Mammary epithelial cell (primary cell): ENCODE measurements at regions not wholly inside any gene's neighbourhood (a gene's known extent, or its start where the extent isn't known, plus 50 kb on each side); places are given as distances from the start of the nearest gene placed in this dataset.

Source experiments
- EZH2 ChIP-seq: IDR thresholded peaks from 2 replicates; pipeline ENCODE4 v1.6.1; 2012; ENCODE audit warnings: low read length, inconsistent platforms, borderline replicate concordance
- TF ChIP-seq, protein P1 (sequence below), 2 donors: IDR thresholded peaks in 1 of 2; conservative IDR thresholded peaks in 1 of 2; 2 replicates each; pipeline ENCODE4 v1.5.1; 2011 to 2012; ENCODE audit warnings: inconsistent platforms in 2 of 2, low read length in 2 of 2, mild to moderate bottlenecking in 2 of 2, control low read depth in 1 of 2, low read depth in 1 of 2; ENCODE audit not compliant: insufficient read depth in 1 of 2; ENCODE audit errors: extremely low read depth in 1 of 2

DNA sequence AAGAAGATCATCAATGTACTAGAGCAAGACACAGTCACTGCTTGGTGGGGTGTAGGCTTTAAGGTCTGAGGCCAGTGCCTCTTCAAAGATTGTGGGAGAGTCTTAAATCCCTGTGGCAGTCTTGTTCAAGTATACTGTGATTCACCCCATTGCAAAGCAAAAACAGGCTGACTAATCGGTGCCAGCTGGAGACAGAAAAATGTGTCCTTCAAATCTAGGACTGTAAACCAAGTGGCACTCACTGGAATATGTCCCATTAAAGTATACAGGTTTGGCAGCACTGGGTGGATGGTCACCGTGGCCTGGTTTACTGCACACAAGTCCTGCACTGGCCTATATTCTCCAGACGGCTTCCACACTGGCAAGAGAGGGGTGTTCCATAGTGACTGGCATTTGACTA, 1315.3 kb downstream of the TMEM121 start:
- TF ChIP-seq, protein P1, sequence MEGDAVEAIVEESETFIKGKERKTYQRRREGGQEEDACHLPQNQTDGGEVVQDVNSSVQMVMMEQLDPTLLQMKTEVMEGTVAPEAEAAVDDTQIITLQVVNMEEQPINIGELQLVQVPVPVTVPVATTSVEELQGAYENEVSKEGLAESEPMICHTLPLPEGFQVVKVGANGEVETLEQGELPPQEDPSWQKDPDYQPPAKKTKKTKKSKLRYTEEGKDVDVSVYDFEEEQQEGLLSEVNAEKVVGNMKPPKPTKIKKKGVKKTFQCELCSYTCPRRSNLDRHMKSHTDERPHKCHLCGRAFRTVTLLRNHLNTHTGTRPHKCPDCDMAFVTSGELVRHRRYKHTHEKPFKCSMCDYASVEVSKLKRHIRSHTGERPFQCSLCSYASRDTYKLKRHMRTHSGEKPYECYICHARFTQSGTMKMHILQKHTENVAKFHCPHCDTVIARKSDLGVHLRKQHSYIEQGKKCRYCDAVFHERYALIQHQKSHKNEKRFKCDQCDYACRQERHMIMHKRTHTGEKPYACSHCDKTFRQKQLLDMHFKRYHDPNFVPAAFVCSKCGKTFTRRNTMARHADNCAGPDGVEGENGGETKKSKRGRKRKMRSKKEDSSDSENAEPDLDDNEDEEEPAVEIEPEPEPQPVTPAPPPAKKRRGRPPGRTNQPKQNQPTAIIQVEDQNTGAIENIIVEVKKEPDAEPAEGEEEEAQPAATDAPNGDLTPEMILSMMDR (conservative IDR thresholded peaks at IDR 0.05 in 1 of 2, IDR thresholded peaks at IDR 0.05 in 1 of 2; ENCODE audit: extremely low read depth in 1 of 2, insufficient read depth in 1 of 2, low read depth in 1 of 2, low read length in 2 of 2) = no peak
- no peak for TF ChIP-seq EZH2
